Brain microvascular endothelial cell (primary cell): ENCODE measurements at regions not wholly inside any gene's neighbourhood (a gene's known extent, or its start where the extent isn't known, plus 50 kb on each side); places are given as distances from the start of the nearest gene placed in this dataset.

Source experiments
- DNase-seq: peaks from one replicate; pipeline ENCODE4 v3.0.0-alpha.2; 2020
- H3K27ac ChIP-seq: fragments of 250-450 bp; sonication (Bioruptor Pico); 2 replicates; pipeline ENCODE4 v1.5.1; 2020; ENCODE audit warnings: mild to moderate bottlenecking, moderate library complexity
- H3K27me3 ChIP-seq: fragments of 250-450 bp; sonication (Bioruptor Pico); replicated peaks from 2 replicates; pipeline ENCODE4 v1.5.1; 2020; ENCODE audit warnings: mild to moderate bottlenecking
- H3K36me3 ChIP-seq: fragments of 250-450 bp; sonication (Bioruptor Pico); replicated peaks from 2 replicates; pipeline ENCODE4 v1.5.1; 2020; ENCODE audit warnings: mild to moderate bottlenecking
- H3K4me3 ChIP-seq: 2 replicates; pipeline ENCODE4 v1.5.1; 2011; ENCODE audit warnings: low read depth, mild to moderate bottlenecking, control low read depth, low read length, moderate library complexity
- CTCF ChIP-seq: IDR thresholded peaks from 2 replicates; pipeline ENCODE4 v1.5.1; 2011; ENCODE audit warnings: low read depth, mild to moderate bottlenecking, moderate library complexity, low read length, control low read depth, inconsistent platforms; ENCODE audit errors: missing control alignments
- in situ Hi-C: cut with HindIII; loops from 2 replicates; pipeline ENCODE4 v1.10.0; 2017; ENCODE audit warnings: low sequenced_read_pairs, low pct_ligation_motif_present

GRCh38 chr1:67534627-67535065, 104.4 kb upstream of the SERBP1 start:
- TF ChIP-seq CTCF = no peak
- Histone ChIP-seq H3K27ac (peak overlapping the region; percentile 42), H3K27me3 (no peaks in the 10 kb centered on the region), H3K4me3 (no peak overlapping the region), H3K36me3 (no peaks in the 10 kb centered on the region)
- in situ Hi-C loops = loop anchor here (25.0 kb wide), 2 partner anchors 153 to 228 kb away; partner anchors contain the start of gene GADD45A
- peak; percentile 69 for DNase-seq

GRCh38 chr1:67535474-67535873, 105.3 kb upstream of the SERBP1 start:
- Histone ChIP-seq H3K4me3 (no peak overlapping the region), H3K36me3 (no peaks in the 10 kb centered on the region), H3K27ac (no peak overlapping the region), H3K27me3 (no peaks in the 10 kb centered on the region)
- peak; percentile 98 for TF ChIP-seq CTCF
- in situ Hi-C loops = loop anchor here (25.0 kb wide), 2 partner anchors 152 to 227 kb away; partner anchors contain the start of gene GADD45A
- DNase-seq = peak; percentile 83

- Histone ChIP-seq H3K4me3 (no peak overlapping the region), H3K27ac (no peak overlapping the region), H3K27me3 (no peaks in the 10 kb centered on the region), H3K36me3 (no peaks in the 10 kb centered on the region)
- TF ChIP-seq CTCF = no peak
- no peak for DNase-seq
- in situ Hi-C loops = loop anchor here (25.0 kb wide), 2 partner anchors 150 to 225 kb away; partner anchors contain the start of gene GADD45A
Measured at GRCh38 chr1:67536957-67537666, 106.9 kb upstream of the SERBP1 start.

- in situ Hi-C loops = loop anchor here (25.0 kb wide), 2 partner anchors 150 to 225 kb away; partner anchors contain the start of gene GADD45A
Measured at GRCh38 chr1:67537667-67538018, 107.4 kb upstream of the SERBP1 start.

GRCh38 chr1:67540025-67540732, 110.0 kb upstream of the SERBP1 start:
- Histone ChIP-seq H3K27me3 (no peaks in the 10 kb centered on the region), H3K4me3 (no peak overlapping the region), H3K27ac (no peak overlapping the region), H3K36me3 (no peaks in the 10 kb centered on the region)
- DNase-seq = no peak
- in situ Hi-C loops = loop anchor here (25.0 kb wide), 2 partner anchors 147 to 222 kb away; partner anchors contain the start of gene GADD45A
- TF ChIP-seq CTCF = no peak

More at GRCh38 chr1:67537667-67538018, 107.4 kb upstream of the SERBP1 start:
- Histone ChIP-seq H3K27ac (no peak overlapping the region), H3K4me3 (no peak overlapping the region), H3K36me3 (no peaks in the 10 kb centered on the region), H3K27me3 (no peaks in the 10 kb centered on the region)
- no peak for DNase-seq
- no peak for TF ChIP-seq CTCF
